Astrocyte of the cerebellum (primary cell): ENCODE measurements at regions not wholly inside any gene's neighbourhood (a gene's known extent, or its start where the extent isn't known, plus 50 kb on each side); places are given as distances from the start of the nearest gene placed in this dataset.

Experiments used
- DNase-seq: peaks from one replicate; pipeline ENCODE4 v3.0.0-alpha.2; 2011; ENCODE audit warnings: low read depth
- H3K4me3 ChIP-seq: 2 replicates; pipeline ENCODE4 v1.5.1; 2011; ENCODE audit warnings: mild to moderate bottlenecking, low read depth, low read length, moderate library complexity
- CTCF ChIP-seq: IDR thresholded peaks from 2 replicates; pipeline ENCODE4 v1.5.1; 2012; ENCODE audit warnings: low read length, low read depth, moderate library complexity, mild to moderate bottlenecking; ENCODE audit errors: missing control alignments
- in situ Hi-C: cut with HindIII; loops from 2 replicates; pipeline ENCODE4 v1.10.0; 2017; ENCODE audit warnings: low sequenced_read_pairs

DNA sequence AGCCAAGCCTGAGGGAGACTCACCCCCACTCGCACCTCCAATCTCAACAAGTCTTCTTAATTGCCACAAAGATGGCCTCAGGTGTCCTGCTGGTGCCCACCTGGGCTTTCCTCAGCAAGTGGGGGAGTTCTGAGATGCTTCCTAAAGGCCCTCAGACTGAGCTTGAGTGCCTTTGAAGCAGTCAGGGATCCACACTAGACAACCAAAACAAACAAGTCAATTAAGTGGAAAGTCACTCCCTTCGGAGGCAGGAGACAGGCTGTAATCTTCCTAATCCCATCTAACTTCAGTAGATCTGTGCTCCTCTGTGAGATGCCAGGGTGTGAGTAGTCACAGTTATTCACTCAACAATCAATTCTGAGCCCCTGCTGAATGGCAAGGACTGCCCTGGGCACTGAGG, 68.3 kb upstream of the SERP2 start:
- TF ChIP-seq CTCF = no peak
- in situ Hi-C loops = no loop called here
- H3K4me3 ChIP-seq = no peak overlapping the region
- DNase-seq = no peak

DNA sequence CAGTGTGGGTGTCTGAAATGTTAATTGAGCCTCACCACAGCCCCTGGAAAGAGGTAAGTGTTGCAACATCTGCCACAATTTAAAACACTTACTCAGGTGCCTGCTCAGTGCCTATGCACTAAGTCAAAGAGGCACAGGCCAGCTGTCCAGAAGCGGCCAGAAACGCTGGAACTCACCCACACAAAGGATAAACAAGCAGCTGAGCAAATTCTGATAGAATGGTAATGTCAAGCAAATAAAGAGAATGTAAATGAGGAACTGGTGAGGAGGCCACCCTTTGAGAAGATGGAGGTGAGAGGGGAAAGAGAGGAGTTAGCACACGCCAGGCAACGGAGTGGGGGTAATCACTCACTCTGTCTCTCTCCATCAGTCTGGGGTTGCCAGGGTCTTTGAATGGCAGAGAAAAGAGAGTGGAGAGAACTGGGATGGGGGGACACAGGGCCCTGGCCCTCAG, 67.7 kb upstream of the SERP2 start:
- no peak for DNase-seq
- no peak overlapping the region for H3K4me3 ChIP-seq
- TF ChIP-seq CTCF = no peak
- in situ Hi-C loops = no loop called here

DNA sequence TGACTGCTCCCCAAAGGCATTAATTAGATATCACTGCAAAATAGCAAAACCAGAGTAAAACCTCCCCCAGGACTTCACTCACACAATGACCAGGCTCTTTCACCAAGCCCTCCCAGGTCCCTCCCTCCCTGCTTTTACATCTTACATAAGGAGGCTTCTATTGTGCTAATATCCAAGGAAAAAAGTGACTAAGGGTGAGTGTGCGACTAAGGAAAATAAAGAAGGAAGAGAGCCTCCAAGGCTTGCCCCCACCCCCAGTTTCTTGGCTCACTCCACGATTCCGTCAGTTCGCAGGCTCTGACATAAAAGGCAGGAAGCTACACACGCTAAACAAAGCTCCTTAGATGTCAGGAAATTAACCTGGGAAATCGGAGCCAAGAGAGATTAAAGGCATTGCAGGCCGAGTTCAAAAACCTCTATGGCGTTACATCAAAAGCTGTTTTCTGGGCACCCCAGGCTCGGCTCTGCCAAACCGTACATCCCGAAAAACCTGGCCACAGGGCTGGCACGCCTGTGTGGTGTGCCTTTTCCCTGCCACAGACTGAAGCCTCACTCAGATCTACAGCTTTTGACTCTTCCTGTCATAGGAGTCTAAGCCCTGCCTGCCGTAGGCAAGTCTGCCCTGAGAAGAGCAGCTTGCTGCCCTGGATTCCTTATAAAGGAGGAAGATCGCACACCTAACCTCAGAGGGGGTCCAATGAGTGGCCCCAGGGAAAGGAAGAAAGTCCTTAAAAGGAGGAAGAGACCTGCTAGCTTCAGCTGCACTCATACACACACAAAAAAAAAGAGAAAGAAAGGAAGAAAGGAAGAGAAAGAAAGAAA, 67.0 kb upstream of the SERP2 start:
- no peak overlapping the region for H3K4me3 ChIP-seq
- TF ChIP-seq CTCF = no peak
- peak; percentile 96 for DNase-seq
- in situ Hi-C loops = no loop called here

DNA sequence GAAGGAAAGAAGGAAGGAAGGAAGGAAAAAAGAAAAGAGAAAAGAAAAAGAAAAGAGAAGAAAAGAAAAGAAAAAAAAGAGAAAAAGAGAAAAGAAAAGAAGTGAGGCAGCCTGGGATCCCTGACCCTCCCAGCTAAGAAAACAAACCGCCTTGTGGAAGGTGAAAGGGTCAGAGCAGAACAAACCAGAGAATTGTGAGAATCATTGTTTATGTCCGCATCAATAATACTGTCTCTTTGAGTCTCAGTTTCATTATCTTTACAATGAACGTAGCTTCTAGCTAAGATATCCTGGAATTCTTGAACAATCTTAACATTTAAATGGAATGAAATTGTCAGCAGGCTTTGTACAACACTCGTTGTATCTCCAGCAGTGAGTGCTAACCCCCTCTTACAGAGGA, 66.4 kb upstream of the SERP2 start:
- DNase-seq = no peak
- no peak for TF ChIP-seq CTCF
- in situ Hi-C loops = no loop called here
- no peak overlapping the region for H3K4me3 ChIP-seq

DNA sequence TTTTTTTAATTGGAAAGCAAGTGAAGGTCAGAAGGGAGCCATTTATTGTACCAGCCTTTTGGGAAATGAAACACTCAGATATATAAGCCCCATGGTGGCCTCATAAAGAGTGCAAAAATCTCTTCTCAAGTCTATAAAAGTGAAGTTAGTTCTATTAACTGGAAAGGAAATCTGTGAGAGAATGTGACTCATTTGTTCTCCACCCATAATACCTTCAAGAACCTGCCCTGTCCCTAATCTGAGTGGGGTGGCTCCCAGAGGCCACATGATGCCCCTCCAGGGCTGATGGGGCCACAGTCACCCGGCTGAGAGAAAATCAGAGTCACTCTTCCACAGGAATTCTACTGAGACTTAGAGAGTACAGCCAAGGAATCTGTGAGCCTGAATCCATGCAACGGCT, 65.8 kb upstream of the SERP2 start:
- TF ChIP-seq CTCF = no peak
- no peak overlapping the region for H3K4me3 ChIP-seq
- in situ Hi-C loops = no loop called here
- no peak for DNase-seq

DNA sequence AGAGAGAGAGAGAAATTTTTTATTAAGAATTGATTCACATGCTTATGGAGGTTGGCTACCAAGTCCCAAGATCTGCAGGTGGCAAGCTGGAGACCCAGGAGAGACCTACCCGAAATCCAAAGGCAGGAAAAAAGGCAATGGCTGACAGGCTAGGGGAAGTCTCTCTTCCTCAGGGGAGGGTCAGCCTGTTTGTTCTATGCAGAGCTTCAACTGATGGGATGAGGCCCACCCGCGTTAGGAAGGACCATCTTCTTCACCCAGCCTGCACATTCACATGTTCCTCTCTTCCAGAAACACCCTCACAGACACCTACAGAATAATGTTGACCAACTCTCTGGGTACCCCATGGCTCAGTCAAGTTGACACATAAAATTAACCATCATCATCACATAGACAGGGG, 65.3 kb upstream of the SERP2 start:
- DNase-seq = no peak
- in situ Hi-C loops = no loop called here
- no peak overlapping the region for H3K4me3 ChIP-seq
- no peak for TF ChIP-seq CTCF
